ENCODE measurements at regions not wholly inside any gene's neighbourhood (a gene's known extent, or its start where the extent isn't known, plus 50 kb on each side); places are given as distances from the start of the nearest gene placed in this dataset.

DNA sequence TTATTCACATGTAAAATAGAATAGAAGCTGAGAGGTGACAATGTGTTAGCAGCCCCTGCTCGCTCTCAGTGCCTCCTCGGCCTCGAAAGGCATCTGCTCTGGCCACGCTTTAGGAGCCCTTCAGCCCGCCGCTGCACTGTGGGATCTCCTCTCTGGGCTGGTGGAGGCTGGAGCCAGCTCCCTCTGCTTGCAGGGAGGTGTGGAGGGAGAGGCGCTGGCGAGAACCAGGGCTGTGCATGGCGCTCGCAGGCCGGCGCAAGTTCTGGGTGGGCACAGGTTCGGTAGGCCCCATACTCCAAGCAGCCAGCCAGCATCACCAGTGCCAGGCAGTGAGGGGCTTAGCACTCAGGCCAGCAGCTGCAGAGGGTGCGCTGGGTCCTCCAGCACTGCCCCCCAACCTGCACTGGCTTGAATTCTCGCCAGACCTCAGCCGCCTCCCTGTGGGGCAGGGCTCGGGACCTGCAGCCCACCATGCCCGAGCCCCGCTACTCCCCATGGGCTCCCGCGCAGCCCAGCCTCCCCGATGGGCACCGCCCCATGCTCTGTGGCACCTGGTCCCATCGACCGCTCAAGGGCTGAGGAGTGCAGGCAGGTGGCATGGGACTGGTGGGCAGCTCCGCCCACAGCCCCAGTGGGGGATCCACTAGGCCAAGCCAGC, 1346.7 kb upstream of the IGFBP7 start:
- Histone ChIP-seq H3K27me3 (replicated peaks; ENCODE audit: control insufficient read depth, insufficient read depth, low read length) (no peaks in the 10 kb centered on the region), H3K36me3 (ENCODE audit: control insufficient read depth, insufficient read depth, low read length) (no peaks in the 10 kb centered on the region), H3K4me3 (replicated peaks; ENCODE audit: low read depth, low read length) (no peak overlapping the region)
- no peak for DNase-seq (ENCODE audit: extremely low read depth, insufficient read length)
- TF ChIP-seq, protein P1, sequence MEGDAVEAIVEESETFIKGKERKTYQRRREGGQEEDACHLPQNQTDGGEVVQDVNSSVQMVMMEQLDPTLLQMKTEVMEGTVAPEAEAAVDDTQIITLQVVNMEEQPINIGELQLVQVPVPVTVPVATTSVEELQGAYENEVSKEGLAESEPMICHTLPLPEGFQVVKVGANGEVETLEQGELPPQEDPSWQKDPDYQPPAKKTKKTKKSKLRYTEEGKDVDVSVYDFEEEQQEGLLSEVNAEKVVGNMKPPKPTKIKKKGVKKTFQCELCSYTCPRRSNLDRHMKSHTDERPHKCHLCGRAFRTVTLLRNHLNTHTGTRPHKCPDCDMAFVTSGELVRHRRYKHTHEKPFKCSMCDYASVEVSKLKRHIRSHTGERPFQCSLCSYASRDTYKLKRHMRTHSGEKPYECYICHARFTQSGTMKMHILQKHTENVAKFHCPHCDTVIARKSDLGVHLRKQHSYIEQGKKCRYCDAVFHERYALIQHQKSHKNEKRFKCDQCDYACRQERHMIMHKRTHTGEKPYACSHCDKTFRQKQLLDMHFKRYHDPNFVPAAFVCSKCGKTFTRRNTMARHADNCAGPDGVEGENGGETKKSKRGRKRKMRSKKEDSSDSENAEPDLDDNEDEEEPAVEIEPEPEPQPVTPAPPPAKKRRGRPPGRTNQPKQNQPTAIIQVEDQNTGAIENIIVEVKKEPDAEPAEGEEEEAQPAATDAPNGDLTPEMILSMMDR (IDR thresholded peaks at IDR 0.05; ENCODE audit: insufficient read depth, low read length, poor library complexity, severe bottlenecking): no peak

DNA sequence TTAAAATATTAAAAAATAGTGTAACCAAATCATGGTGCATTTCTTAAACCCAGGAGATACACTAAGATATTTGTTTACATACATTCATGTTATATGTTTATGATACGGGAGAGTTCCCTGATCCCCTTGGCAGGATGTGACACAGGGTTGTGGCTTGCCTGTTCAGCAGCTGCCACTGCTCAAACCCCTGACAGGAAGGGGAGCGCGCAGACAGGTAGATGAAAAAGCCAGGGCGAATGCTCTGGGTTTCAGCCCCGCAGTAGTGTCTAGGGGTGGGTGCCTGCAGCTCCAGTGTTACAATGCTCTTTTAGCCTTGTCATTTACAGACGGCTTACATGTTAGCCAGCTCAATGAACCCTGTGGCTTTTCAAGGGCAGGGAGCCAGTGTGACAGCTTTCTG, 1343.8 kb upstream of the IGFBP7 start:
- Histone ChIP-seq H3K27me3 (replicated peaks; ENCODE audit: control insufficient read depth, insufficient read depth, low read length) (no peaks in the 10 kb centered on the region), H3K4me3 (replicated peaks; ENCODE audit: low read depth, low read length) (no peak overlapping the region), H3K36me3 (ENCODE audit: control insufficient read depth, insufficient read depth, low read length) (no peaks in the 10 kb centered on the region)
- DNase-seq (ENCODE audit: extremely low read depth, insufficient read length): no peak
- TF ChIP-seq, protein P1 (IDR thresholded peaks at IDR 0.05; ENCODE audit: insufficient read depth, low read length, poor library complexity, severe bottlenecking): no peak

DNA sequence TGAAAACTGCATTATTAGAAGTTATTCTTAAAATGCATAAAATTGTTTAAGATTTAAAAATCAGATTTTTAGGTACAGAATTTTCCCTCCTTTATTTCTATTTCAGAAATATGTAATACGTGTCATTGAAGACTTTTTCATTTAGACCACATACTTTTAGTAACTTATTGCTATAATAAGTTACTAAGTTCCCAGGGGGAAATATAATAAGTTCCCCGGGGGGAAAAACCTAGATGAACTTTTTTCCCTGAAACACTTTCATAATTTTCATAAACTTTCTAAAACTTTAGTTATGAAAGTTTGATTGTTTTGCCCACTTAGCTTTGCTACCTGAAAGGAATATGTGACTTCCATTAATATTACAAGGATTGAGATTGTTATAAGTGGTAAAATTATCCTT, 1341.5 kb upstream of the IGFBP7 start:
- no peak for DNase-seq (ENCODE audit: extremely low read depth, insufficient read length)
- Histone ChIP-seq H3K27me3 (replicated peaks; ENCODE audit: control insufficient read depth, insufficient read depth, low read length) (no peaks in the 10 kb centered on the region), H3K4me3 (replicated peaks; ENCODE audit: low read depth, low read length) (no peak overlapping the region), H3K36me3 (ENCODE audit: control insufficient read depth, insufficient read depth, low read length) (no peaks in the 10 kb centered on the region)
- TF ChIP-seq, protein P1 (IDR thresholded peaks at IDR 0.05; ENCODE audit: insufficient read depth, low read length, poor library complexity, severe bottlenecking): no peak

DNA sequence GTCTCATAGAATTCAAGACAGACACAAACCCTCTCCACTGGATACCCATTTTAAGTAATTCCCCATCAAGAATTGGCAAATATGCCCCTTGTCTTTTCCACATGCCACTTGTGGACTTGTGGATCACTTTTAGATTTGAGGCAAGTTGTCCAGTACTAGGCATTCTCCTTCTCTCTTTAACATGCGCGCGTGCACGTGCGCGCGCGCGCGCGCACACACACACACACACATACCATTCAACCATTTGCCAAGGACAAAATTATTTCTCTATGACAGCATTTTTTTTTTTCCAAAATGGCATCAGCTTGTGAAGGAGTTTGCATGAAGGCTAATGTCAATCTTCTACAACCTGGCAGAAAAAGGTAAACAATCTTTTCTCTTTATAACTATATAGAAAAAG, 1325.7 kb upstream of the IGFBP7 start:
- DNase-seq (ENCODE audit: extremely low read depth, insufficient read length): no peak
- Histone ChIP-seq H3K36me3 (ENCODE audit: control insufficient read depth, insufficient read depth, low read length) (no peaks in the 10 kb centered on the region), H3K4me3 (replicated peaks; ENCODE audit: low read depth, low read length) (no peak overlapping the region), H3K27me3 (replicated peaks; ENCODE audit: control insufficient read depth, insufficient read depth, low read length) (no peaks in the 10 kb centered on the region)
- TF ChIP-seq, protein P1 (IDR thresholded peaks at IDR 0.05; ENCODE audit: insufficient read depth, low read length, poor library complexity, severe bottlenecking): no peak

DNA sequence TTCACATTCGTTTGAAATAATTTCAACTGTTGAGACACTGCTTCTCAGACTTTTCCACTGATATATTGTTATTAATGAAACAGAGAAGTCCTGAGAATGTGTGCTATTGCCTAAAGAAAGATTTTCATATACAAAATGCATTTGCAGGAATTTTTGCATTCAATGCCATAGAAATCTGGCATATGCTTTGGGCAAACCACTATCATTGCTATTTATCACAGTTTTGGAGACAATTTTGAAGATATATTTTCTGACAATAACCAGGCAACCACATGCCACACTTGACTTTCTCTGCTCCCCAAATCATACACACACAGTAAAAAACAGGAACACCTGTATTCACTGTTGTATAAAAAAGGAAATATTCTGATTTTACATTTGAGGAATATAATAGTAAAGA, 1303.7 kb upstream of the IGFBP7 start:
- Histone ChIP-seq H3K36me3 (ENCODE audit: control insufficient read depth, insufficient read depth, low read length) (no peaks in the 10 kb centered on the region), H3K4me3 (replicated peaks; ENCODE audit: low read depth, low read length) (no peak overlapping the region), H3K27me3 (replicated peaks; ENCODE audit: control insufficient read depth, insufficient read depth, low read length) (no peaks in the 10 kb centered on the region)
- TF ChIP-seq, protein P1 (IDR thresholded peaks at IDR 0.05; ENCODE audit: insufficient read depth, low read length, poor library complexity, severe bottlenecking): no peak
- no peak for DNase-seq (ENCODE audit: extremely low read depth, insufficient read length)

DNA sequence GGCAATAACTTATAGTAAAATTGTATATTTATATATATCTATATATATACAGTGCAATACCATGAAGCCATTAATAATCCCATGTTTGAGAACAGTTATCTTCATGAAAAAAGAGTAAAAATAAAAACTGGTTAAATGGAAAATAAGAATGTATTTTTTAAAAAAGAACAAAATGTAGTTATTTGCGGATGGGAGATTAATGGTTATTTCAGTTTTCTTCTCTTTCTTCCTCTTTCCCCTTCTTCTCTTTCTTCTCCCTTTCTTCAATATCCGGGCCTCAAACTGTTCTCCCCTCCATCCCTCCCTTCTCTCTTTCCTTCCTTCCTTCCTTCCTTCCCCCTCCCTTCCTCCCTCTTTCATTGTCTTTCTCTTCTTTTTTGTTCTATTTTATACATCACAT, 1301.7 kb upstream of the IGFBP7 start:
- TF ChIP-seq, protein P1 (IDR thresholded peaks at IDR 0.05; ENCODE audit: insufficient read depth, low read length, poor library complexity, severe bottlenecking): no peak
- H3K36me3 ChIP-seq (ENCODE audit: control insufficient read depth, insufficient read depth, low read length): no peaks in the 10 kb centered on the region
- H3K27me3 ChIP-seq (replicated peaks; ENCODE audit: control insufficient read depth, insufficient read depth, low read length): no peaks in the 10 kb centered on the region
- H3K4me3 ChIP-seq (replicated peaks; ENCODE audit: low read depth, low read length): no peak overlapping the region
- no peak for DNase-seq (ENCODE audit: extremely low read depth, insufficient read length)

Data from GM06990 (cell line).